Naive thymus-derived CD4-positive, alpha-beta T cell (primary cell): ENCODE measurements at regions not wholly inside any gene's neighbourhood (a gene's known extent, or its start where the extent isn't known, plus 50 kb on each side); places are given as distances from the start of the nearest gene placed in this dataset.
"Not testable (repeated sequence)": the region's sequence is repeated elsewhere in the genome, so short reads cannot be mapped to it uniquely, and the experiment has no call there.

ENCODE experiments used
- ATAC-seq: fragments of 150-1000 bp; cut with Tn5 transposase; 2 replicates; pipeline ENCODE4 v1.10.0; 2021; ENCODE audit warnings: mild to moderate bottlenecking, moderate library complexity
- CTCF ChIA-PET: fragments of 350-600 bp; sonication (Branson Sonifier 250); formaldehyde crosslinking; loops from one replicate; lab custom pipeline; 2021; ENCODE audit warnings: antibody characterized with exemption; lab: Charles Lee
- POLR2A ChIA-PET: fragments of 350-600 bp; sonication (Branson Sonifier 250); formaldehyde crosslinking; loops from one replicate; lab custom pipeline; 2021; ENCODE audit warnings: antibody characterized with exemption, inconsistent platforms; lab: Charles Lee
- DNase-seq, 9 donors: peaks; one replicate each; pipeline versions ENCODE4 v3.0.0 to v3.0.0-alpha.2; 2020 to 2022; ENCODE audit warnings: mixed read lengths in 1 of 9
- H3K27ac ChIP-seq: one replicate; pipeline ENCODE4 v1.7.0; 2013; ENCODE audit warnings: mild to moderate bottlenecking, low read depth, low read length, moderate library complexity
- H3K27me3 ChIP-seq, 2 donors: one replicate each; pipeline ENCODE4 v1.7.0; 2013; ENCODE audit warnings: low read length in 2 of 2, mild to moderate bottlenecking in 2 of 2, moderate library complexity in 2 of 2; ENCODE audit not compliant: control insufficient read depth in 2 of 2, insufficient read depth in 2 of 2
- H3K36me3 ChIP-seq, 3 experiments: 1 replicate in 2 of 3; 2 replicates in 1 of 3; pipeline ENCODE4 v1.7.0; 2013; ENCODE audit warnings: low read length in 3 of 3, mild to moderate bottlenecking in 3 of 3, moderate library complexity in 1 of 3; ENCODE audit not compliant: insufficient read depth in 3 of 3, control insufficient read depth in 2 of 3
- H3K4me1 ChIP-seq, 2 donors: one replicate each; pipeline ENCODE4 v1.7.0; 2013; ENCODE audit warnings: low read length in 2 of 2, mild to moderate bottlenecking in 2 of 2, moderate library complexity in 1 of 2; ENCODE audit not compliant: control insufficient read depth in 2 of 2, insufficient read depth in 2 of 2
- H3K4me3 ChIP-seq: 2 replicates; pipeline ENCODE4 v1.7.0; 2013; ENCODE audit warnings: mild to moderate bottlenecking, low read length
- H3K9me3 ChIP-seq, 3 experiments: 1 replicate in 2 of 3; 2 replicates in 1 of 3; pipeline ENCODE4 v1.7.0; 2013; ENCODE audit warnings: low read length in 3 of 3; ENCODE audit not compliant: control insufficient read depth in 2 of 3
- H3K27ac Mint-ChIP-seq, 9 donors: one replicate each; pipeline ENCODE4 v1.8.0; 2020 to 2022; ENCODE audit warnings: mixed read lengths in 9 of 9, mild to moderate bottlenecking in 8 of 9, moderate library complexity in 5 of 9, inconsistent platforms in 2 of 9
- H3K27me3 Mint-ChIP-seq, 5 donors: one replicate each; pipeline ENCODE4 v1.8.0; 2021 to 2022; ENCODE audit warnings: mixed read lengths in 5 of 5, mild to moderate bottlenecking in 1 of 5
- H3K36me3 Mint-ChIP-seq, 5 donors: one replicate each; pipeline ENCODE4 v1.8.0; 2020 to 2022; ENCODE audit warnings: mixed read lengths in 5 of 5, mild to moderate bottlenecking in 3 of 5, inconsistent platforms in 1 of 5
- H3K4me1 Mint-ChIP-seq, 7 donors: one replicate each; pipeline ENCODE4 v1.8.0; 2020 to 2022; ENCODE audit warnings: mixed read lengths in 7 of 7, mild to moderate bottlenecking in 3 of 7, inconsistent platforms in 1 of 7
- H3K4me3 Mint-ChIP-seq, 10 donors: one replicate each; pipeline ENCODE4 v1.8.0; 2020 to 2022; ENCODE audit warnings: mild to moderate bottlenecking in 10 of 10, mixed read lengths in 10 of 10, moderate library complexity in 6 of 10, inconsistent platforms in 2 of 10
- H3K9me3 Mint-ChIP-seq, 11 donors: one replicate each; pipeline ENCODE4 v1.8.0; 2020 to 2022; ENCODE audit warnings: mixed read lengths in 11 of 11, mild to moderate bottlenecking in 4 of 11, inconsistent platforms in 1 of 11, moderate library complexity in 1 of 11
- intact Hi-C, 2 donors: fragments of 100-400 bp; cut with micrococcal nuclease; formaldehyde crosslinking; loops; one replicate each; pipeline ENCODE4 v1.15.1; 2023

DNA sequence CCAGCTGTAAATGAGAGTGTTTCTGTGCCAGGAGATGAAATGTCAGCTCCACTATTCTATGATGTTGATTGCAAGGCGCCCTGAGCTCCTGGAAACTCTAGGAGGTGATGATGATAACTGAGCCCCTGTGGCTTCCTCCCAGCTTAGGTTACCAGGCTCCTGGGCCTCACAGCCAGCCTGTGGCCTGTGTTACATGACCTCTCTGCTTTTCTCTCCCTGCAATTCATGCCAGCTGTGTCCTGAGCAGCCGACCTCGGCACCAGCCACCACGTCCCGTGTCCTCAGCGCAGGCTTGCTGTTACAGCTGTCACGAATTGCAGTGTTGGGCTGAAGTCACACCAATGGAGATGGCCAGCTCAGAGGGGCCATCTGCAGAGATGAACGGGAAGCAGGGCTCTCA, 110.2 kb upstream of the MTLN start:
- POLR2A ChIA-PET, CTCF ChIA-PET, H3K27ac Mint-ChIP-seq, ATAC-seq, H3K9me3 Mint-ChIP-seq, H3K4me1 ChIP-seq, H3K4me3 Mint-ChIP-seq, H3K36me3 Mint-ChIP-seq, H3K27me3 ChIP-seq, H3K4me1 Mint-ChIP-seq, DNase-seq, H3K27ac ChIP-seq, H3K27me3 Mint-ChIP-seq, H3K36me3 ChIP-seq, intact Hi-C loops, H3K9me3 ChIP-seq, H3K4me3 ChIP-seq: not testable (repeated sequence)

GRCh38 chr2:110320834-110321563, 108.7 kb upstream of the MTLN start:
- H3K36me3 Mint-ChIP-seq, H3K36me3 ChIP-seq, H3K9me3 Mint-ChIP-seq, H3K27me3 Mint-ChIP-seq, intact Hi-C loops, CTCF ChIA-PET, DNase-seq, H3K27me3 ChIP-seq, H3K4me1 ChIP-seq, H3K4me3 ChIP-seq, H3K9me3 ChIP-seq, H3K27ac ChIP-seq, H3K4me3 Mint-ChIP-seq, ATAC-seq, H3K27ac Mint-ChIP-seq, H3K4me1 Mint-ChIP-seq, POLR2A ChIA-PET: not testable (repeated sequence)

GRCh38 chr2:110318898-110319297, 106.6 kb upstream of the MTLN start:
- H3K36me3 ChIP-seq, H3K27ac ChIP-seq, DNase-seq, H3K4me3 ChIP-seq, H3K4me1 Mint-ChIP-seq, H3K9me3 Mint-ChIP-seq, H3K27me3 Mint-ChIP-seq, H3K4me1 ChIP-seq, CTCF ChIA-PET, H3K4me3 Mint-ChIP-seq, H3K36me3 Mint-ChIP-seq, intact Hi-C loops, H3K9me3 ChIP-seq, POLR2A ChIA-PET, ATAC-seq, H3K27ac Mint-ChIP-seq, H3K27me3 ChIP-seq: not testable (repeated sequence)

DNA sequence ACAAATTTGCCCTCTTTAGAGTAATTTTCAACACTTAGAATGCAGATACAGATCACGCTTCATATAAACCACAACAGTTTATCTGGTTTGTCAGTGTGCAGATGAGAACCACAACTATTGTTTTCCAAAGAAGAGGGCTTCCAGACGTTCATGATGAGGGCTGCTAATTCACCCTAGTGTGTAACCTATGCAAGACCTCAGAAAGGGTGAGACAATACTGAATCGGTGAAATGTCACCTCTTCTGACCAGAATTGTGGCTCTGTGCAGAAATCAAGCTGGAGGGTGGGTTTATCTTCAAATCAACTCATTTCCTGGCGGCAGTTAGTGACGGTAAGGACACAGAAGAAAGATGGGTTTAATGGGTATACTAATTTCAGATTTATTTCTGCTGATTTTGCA, 105.0 kb upstream of the MTLN start:
- H3K4me3 ChIP-seq, H3K4me1 Mint-ChIP-seq, H3K4me3 Mint-ChIP-seq, intact Hi-C loops, H3K27ac Mint-ChIP-seq, H3K27ac ChIP-seq, H3K27me3 Mint-ChIP-seq, H3K36me3 Mint-ChIP-seq, H3K4me1 ChIP-seq, H3K27me3 ChIP-seq, H3K36me3 ChIP-seq, DNase-seq, H3K9me3 Mint-ChIP-seq, ATAC-seq, H3K9me3 ChIP-seq, CTCF ChIA-PET, POLR2A ChIA-PET: not testable (repeated sequence)

- intact Hi-C loops, H3K9me3 Mint-ChIP-seq, CTCF ChIA-PET, H3K4me3 Mint-ChIP-seq, H3K36me3 Mint-ChIP-seq, ATAC-seq, H3K27ac Mint-ChIP-seq, H3K27ac ChIP-seq, H3K36me3 ChIP-seq, H3K4me3 ChIP-seq, POLR2A ChIA-PET, H3K27me3 ChIP-seq, H3K27me3 Mint-ChIP-seq, H3K4me1 ChIP-seq, DNase-seq, H3K4me1 Mint-ChIP-seq, H3K9me3 ChIP-seq: not testable (repeated sequence)
These were observed 103.9 kb upstream of the MTLN start for GRCh38 chr2:110316051-110316865.

- POLR2A ChIA-PET, CTCF ChIA-PET, H3K4me3 ChIP-seq, ATAC-seq, intact Hi-C loops, H3K4me1 Mint-ChIP-seq, H3K36me3 ChIP-seq, H3K27ac Mint-ChIP-seq, H3K4me1 ChIP-seq, H3K4me3 Mint-ChIP-seq, H3K27me3 ChIP-seq, H3K36me3 Mint-ChIP-seq, H3K9me3 Mint-ChIP-seq, H3K27ac ChIP-seq, H3K27me3 Mint-ChIP-seq, DNase-seq, H3K9me3 ChIP-seq: not testable (repeated sequence)
These were observed 102.9 kb upstream of the MTLN start for GRCh38 chr2:110315054-110315820.
